WTC11 (cell line): ENCODE measurements at regions not wholly inside any gene's neighbourhood (a gene's known extent, or its start where the extent isn't known, plus 50 kb on each side); places are given as distances from the start of the nearest gene placed in this dataset.

ENCODE experiments used
- ATAC-seq: fragments of 200-7000 bp; cut with Tn5 transposase; 2 replicates; pipeline ENCODE4 v1.10.0; 2021; ENCODE audit warnings: mild to moderate bottlenecking, moderate library complexity
- CTCF ChIA-PET: fragments of 300-600 bp; sonication (Branson Sonifier 250); formaldehyde crosslinking; loops from one replicate; lab custom pipeline; 2021; ENCODE audit warnings: antibody characterized with exemption; lab: Charles Lee
- POLR2A ChIA-PET: fragments of 350-600 bp; sonication (Branson Sonifier 250); formaldehyde crosslinking; loops from one replicate; lab custom pipeline; 2021; ENCODE audit warnings: antibody characterized with exemption; lab: Charles Lee
- DNase-seq: peaks from one replicate; pipeline ENCODE4 v3.0.0; 2021; ENCODE audit warnings: low spot score
- H3K27ac Mint-ChIP-seq: 2 replicates; pipeline ENCODE4 v1.8.0; 2021; ENCODE audit warnings: mixed read lengths
- H3K27me3 Mint-ChIP-seq: 2 replicates; pipeline ENCODE4 v1.8.0; 2021; ENCODE audit warnings: low read depth, mild to moderate bottlenecking, moderate library complexity, mixed read lengths
- H3K36me3 Mint-ChIP-seq: 2 replicates; pipeline ENCODE4 v1.8.0; 2021; ENCODE audit warnings: mixed read lengths
- H3K4me1 Mint-ChIP-seq: 2 replicates; pipeline ENCODE4 v1.8.0; 2022; ENCODE audit warnings: mixed read lengths
- H3K4me3 Mint-ChIP-seq: 2 replicates; pipeline ENCODE4 v1.8.0; 2021; ENCODE audit warnings: mild to moderate bottlenecking, moderate library complexity, mixed read lengths
- H3K9me3 Mint-ChIP-seq: 2 replicates; pipeline ENCODE4 v1.8.0; 2021; ENCODE audit warnings: mixed read lengths
- ATF2 ChIP-seq: sonication (generic); formaldehyde crosslinking; IDR thresholded peaks from 2 replicates; pipeline ENCODE4 v1.8.1; 2022; ENCODE audit warnings: low read depth, missing genetic modification reagents, borderline replicate concordance
- CBFB ChIP-seq: sonication (generic); formaldehyde crosslinking; IDR thresholded peaks from 2 replicates; pipeline ENCODE4 v1.8.1; 2022; ENCODE audit warnings: mild to moderate bottlenecking, low read depth, missing genetic modification reagents
- CREB1 ChIP-seq: sonication (generic); formaldehyde crosslinking; IDR thresholded peaks from 2 replicates; pipeline ENCODE4 v1.8.0; 2023; ENCODE audit warnings: mild to moderate bottlenecking, missing genetic modification reagents
- ELF4 ChIP-seq: sonication (generic); formaldehyde crosslinking; IDR thresholded peaks from 2 replicates; pipeline ENCODE4 v1.8.1; 2022; ENCODE audit warnings: low read depth, mild to moderate bottlenecking, moderate library complexity, missing genetic modification reagents
- ETV6 ChIP-seq: sonication (generic); formaldehyde crosslinking; IDR thresholded peaks from 2 replicates; pipeline ENCODE4 v1.8.1; 2022; ENCODE audit warnings: mild to moderate bottlenecking, missing genetic modification reagents
- GABPB1 ChIP-seq: sonication (generic); formaldehyde crosslinking; IDR thresholded peaks from 2 replicates; pipeline ENCODE4 v1.8.1; 2023; ENCODE audit warnings: mild to moderate bottlenecking, missing genetic modification reagents
- RORB ChIP-seq: fragments of 250-450 bp; sonication (Bioruptor Pico); IDR thresholded peaks from 2 replicates; pipeline ENCODE4 v1.9.0; 2021; ENCODE audit warnings: mild to moderate bottlenecking
- TEAD4 ChIP-seq: sonication (generic); formaldehyde crosslinking; IDR thresholded peaks from 2 replicates; pipeline ENCODE4 v1.8.0; 2022; ENCODE audit warnings: mild to moderate bottlenecking, missing genetic modification reagents
- ZNF317 ChIP-seq: sonication (generic); formaldehyde crosslinking; IDR thresholded peaks from 2 replicates; pipeline ENCODE4 v1.8.1; 2023; ENCODE audit warnings: low read depth, mild to moderate bottlenecking, moderate library complexity, missing genetic modification reagents, borderline replicate concordance
- TF ChIP-seq, protein P1 (sequence below): sonication (generic); formaldehyde crosslinking; IDR thresholded peaks from 2 replicates; pipeline ENCODE4 v1.8.1; 2022; ENCODE audit warnings: low read depth, mild to moderate bottlenecking, moderate library complexity, missing genetic modification reagents, borderline replicate concordance
- TF ChIP-seq, protein P2 (sequence below): fragments of 250-450 bp; sonication (Bioruptor Pico); conservative IDR thresholded peaks from 2 replicates; pipeline ENCODE4 v1.9.0; 2021; ENCODE audit warnings: mild to moderate bottlenecking
- TF ChIP-seq, protein P3 (sequence below): fragments of 250-450 bp; sonication (Bioruptor Pico); IDR thresholded peaks from 2 replicates; pipeline ENCODE4 v2.1.2; 2022; ENCODE audit warnings: mild to moderate bottlenecking, moderate library complexity

- TF ChIP-seq, protein P1, sequence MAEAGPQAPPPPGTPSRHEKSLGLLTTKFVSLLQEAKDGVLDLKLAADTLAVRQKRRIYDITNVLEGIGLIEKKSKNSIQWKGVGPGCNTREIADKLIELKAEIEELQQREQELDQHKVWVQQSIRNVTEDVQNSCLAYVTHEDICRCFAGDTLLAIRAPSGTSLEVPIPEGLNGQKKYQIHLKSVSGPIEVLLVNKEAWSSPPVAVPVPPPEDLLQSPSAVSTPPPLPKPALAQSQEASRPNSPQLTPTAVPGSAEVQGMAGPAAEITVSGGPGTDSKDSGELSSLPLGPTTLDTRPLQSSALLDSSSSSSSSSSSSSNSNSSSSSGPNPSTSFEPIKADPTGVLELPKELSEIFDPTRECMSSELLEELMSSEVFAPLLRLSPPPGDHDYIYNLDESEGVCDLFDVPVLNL: no peak
- no peak for TF ChIP-seq ELF4 (CRISPR knock-in tag)
- TF ChIP-seq CREB1 (CRISPR knock-in tag): no peak
- TF ChIP-seq TEAD4: no peak
- TF ChIP-seq, all 79 proteins: peak for 0
Measured at GRCh38 chr6:110537208-110538123, 61.1 kb upstream of the SLC22A16 start (continued).

DNA sequence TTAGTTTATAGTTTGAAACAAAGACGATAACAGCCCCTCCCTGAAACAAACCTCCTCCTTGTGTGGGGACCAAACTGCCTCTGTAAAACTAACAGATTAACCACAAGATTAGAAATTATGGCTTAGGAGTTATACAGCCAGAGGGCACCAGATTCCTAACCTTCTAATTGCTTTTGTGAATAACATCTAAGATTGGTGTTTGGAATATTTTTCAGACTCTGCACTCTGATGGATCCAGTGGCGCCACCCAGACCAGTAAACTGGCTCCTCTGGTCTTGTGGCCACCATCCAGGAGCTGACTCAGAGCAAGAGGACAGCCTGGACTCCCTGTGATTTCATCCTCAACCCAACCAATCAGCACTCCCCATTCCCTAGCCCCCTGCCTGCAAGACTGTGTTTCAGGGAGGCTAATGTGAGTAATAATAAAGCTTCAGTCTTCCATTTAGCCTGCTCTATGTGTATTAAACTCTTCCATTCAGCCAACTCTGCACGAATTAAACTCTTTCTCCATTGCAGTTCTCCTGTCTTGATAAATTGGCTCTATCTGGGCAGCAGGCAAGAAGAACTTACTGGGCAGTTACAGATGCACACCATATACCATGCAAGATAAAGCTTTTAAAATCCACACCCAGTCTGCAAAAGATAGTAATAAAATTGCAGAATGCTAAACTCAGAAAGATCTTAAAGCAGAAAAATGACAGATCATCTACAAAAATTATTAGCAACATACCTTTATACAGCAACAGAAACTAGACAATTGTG, 58.5 kb upstream of the SLC22A16 start:
- DNase-seq: no peak
- Mint-ChIP-seq H3K4me3 (no peak overlapping the region), H3K36me3 (peaks cover 6% of the 10 kb centered on the region), H3K4me1 (no peaks in the 10 kb centered on the region), H3K27me3 (peaks cover 5% of the 10 kb centered on the region), H3K27ac (no peak overlapping the region), H3K9me3 (peaks cover 39% of the 10 kb centered on the region)
- ATAC-seq: no peak
- CTCF ChIA-PET: no interaction called here
- POLR2A ChIA-PET: no interaction called here
- TF ChIP-seq RORB (CRISPR knock-in tag) (no peak), CBFB (CRISPR knock-in tag) (no peak), ETV6 (CRISPR knock-in tag) (no peak)
- TF ChIP-seq, protein P2, sequence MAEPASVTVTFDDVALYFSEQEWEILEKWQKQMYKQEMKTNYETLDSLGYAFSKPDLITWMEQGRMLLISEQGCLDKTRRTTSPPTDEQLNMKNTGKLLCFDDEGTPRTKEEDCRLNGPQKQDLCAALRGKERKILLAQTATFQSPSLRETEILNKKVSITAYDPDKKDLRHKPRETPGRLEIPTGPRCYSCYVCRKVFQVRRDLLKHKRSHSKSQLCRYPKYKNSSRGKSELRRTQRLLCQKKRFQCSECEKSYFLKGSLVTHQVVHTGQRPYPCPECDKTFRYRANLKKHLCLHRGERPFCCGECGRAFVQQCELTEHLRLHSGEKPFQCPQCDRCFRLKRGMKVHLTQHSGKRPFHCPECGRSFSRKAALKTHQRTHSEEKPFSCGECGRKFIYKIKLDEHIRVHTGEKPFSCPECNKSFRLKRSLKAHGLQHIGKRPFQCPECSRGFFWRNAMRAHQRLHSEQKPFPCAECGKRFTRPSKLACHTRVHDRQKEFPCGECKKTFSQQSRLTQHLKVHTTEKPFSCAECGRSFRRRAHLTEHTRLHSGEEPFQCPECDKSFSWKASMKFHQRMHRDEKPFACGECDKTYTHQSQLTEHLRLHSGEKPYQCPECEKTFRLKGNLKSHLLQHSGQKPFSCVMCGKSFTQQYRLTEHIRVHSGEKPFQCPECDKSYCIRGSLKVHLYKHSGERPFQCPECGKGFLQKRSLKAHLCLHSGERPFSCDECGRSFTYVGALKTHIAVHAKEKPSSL (CRISPR knock-in tag): no peak

- CTCF ChIA-PET: no interaction called here
- H3K27ac Mint-ChIP-seq: no peak overlapping the region
- H3K4me3 Mint-ChIP-seq: no peak overlapping the region
- H3K9me3 Mint-ChIP-seq: peaks cover 31% of the 10 kb centered on the region
- ATAC-seq: no peak
- DNase-seq: no peak
- no peaks in the 10 kb centered on the region for H3K4me1 Mint-ChIP-seq
- H3K27me3 Mint-ChIP-seq: peaks cover 5% of the 10 kb centered on the region
- POLR2A ChIA-PET: no interaction called here
- TF ChIP-seq, protein P2 (CRISPR knock-in tag): no peak
- H3K36me3 Mint-ChIP-seq: peaks cover 6% of the 10 kb centered on the region
Measured at GRCh38 chr6:110532431-110532830, 56.0 kb upstream of the SLC22A16 start.

- peaks cover 26% of the 10 kb centered on the region for H3K9me3 Mint-ChIP-seq
- no peaks in the 10 kb centered on the region for H3K4me1 Mint-ChIP-seq
- DNase-seq: no peak
- no peak overlapping the region for H3K27ac Mint-ChIP-seq
- ChIA-PET CTCF (no interaction called here), POLR2A (no interaction called here)
- 0 out of 2 replicates have a peak, but pooled peaks cover 2% of the 10 kb centered on the region for H3K27me3 Mint-ChIP-seq
- ATAC-seq: no peak
- H3K36me3 Mint-ChIP-seq: peaks cover 6% of the 10 kb centered on the region
- H3K4me3 Mint-ChIP-seq: no peak overlapping the region
- TF ChIP-seq, protein P3, sequence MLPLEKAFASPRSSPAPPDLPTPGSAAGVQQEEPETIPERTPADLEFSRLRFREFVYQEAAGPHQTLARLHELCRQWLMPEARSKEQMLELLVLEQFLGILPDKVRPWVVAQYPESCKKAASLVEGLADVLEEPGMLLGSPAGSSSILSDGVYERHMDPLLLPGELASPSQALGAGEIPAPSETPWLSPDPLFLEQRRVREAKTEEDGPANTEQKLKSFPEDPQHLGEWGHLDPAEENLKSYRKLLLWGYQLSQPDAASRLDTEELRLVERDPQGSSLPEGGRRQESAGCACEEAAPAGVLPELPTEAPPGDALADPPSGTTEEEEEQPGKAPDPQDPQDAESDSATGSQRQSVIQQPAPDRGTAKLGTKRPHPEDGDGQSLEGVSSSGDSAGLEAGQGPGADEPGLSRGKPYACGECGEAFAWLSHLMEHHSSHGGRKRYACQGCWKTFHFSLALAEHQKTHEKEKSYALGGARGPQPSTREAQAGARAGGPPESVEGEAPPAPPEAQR: no peak
- TF ChIP-seq ATF2 (no peak), ZNF317 (CRISPR knock-in tag) (no peak), GABPB1 (CRISPR knock-in tag) (no peak)
- TF ChIP-seq, protein P2 (CRISPR knock-in tag): no peak
Measured at GRCh38 chr6:110530671-110531070, 54.3 kb upstream of the SLC22A16 start.
